ENCODE measurements at regions not wholly inside any gene's neighbourhood (a gene's known extent, or its start where the extent isn't known, plus 50 kb on each side); places are given as distances from the start of the nearest gene placed in this dataset.

DNA sequence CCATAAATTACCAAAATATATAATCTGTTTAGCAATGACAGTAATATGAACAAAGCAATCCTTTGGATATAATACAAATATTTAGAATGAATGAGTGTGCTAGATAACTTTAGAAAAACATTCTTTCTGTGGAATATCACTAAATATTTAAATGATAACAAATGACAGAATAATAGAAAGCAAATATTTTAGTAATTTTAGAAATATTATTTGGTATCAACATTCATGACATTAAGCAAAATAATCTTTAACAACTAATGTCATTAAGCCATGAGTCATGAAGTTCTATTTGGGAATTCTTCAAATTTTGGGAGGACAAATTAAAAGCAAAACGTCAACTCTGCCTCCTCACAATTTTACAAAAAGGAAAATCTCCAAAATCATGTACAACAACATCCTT lies 844.8 kb upstream of the LRRN3 start:
- TF ChIP-seq, protein P1, sequence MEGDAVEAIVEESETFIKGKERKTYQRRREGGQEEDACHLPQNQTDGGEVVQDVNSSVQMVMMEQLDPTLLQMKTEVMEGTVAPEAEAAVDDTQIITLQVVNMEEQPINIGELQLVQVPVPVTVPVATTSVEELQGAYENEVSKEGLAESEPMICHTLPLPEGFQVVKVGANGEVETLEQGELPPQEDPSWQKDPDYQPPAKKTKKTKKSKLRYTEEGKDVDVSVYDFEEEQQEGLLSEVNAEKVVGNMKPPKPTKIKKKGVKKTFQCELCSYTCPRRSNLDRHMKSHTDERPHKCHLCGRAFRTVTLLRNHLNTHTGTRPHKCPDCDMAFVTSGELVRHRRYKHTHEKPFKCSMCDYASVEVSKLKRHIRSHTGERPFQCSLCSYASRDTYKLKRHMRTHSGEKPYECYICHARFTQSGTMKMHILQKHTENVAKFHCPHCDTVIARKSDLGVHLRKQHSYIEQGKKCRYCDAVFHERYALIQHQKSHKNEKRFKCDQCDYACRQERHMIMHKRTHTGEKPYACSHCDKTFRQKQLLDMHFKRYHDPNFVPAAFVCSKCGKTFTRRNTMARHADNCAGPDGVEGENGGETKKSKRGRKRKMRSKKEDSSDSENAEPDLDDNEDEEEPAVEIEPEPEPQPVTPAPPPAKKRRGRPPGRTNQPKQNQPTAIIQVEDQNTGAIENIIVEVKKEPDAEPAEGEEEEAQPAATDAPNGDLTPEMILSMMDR (IDR thresholded peaks at IDR 0.05; ENCODE audit: extremely low read depth, low read depth, low read length), result no peak
- Histone ChIP-seq H3K4me1 (ENCODE audit: insufficient read depth, low read length) (no peaks in the 10 kb centered on the region), H3K27me3 (ENCODE audit: insufficient read depth, low read length) (no peaks in the 10 kb centered on the region), H4K20me1 (ENCODE audit: insufficient read depth, low read length) (no peaks in the 10 kb centered on the region), H3K4me2 (ENCODE audit: insufficient read depth, low read length) (no peak overlapping the region), H3K9me3 (ENCODE audit: low read depth, low read length) (peaks cover 3% of the 10 kb centered on the region), H3K79me2 (ENCODE audit: insufficient read depth, low read length) (no peaks in the 10 kb centered on the region), H3K4me3 (ENCODE audit: insufficient read depth, low read length) (no peak overlapping the region), H2AFZ (ENCODE audit: low read length) (no peak overlapping the region), H3K36me3 (ENCODE audit: insufficient read depth, low read length) (no peaks in the 10 kb centered on the region), H3K27ac (ENCODE audit: low read depth, low read length) (no peak overlapping the region)
- DNase-seq (ENCODE audit: insufficient read length, low spot score, missing footprints), result no peak

DNA sequence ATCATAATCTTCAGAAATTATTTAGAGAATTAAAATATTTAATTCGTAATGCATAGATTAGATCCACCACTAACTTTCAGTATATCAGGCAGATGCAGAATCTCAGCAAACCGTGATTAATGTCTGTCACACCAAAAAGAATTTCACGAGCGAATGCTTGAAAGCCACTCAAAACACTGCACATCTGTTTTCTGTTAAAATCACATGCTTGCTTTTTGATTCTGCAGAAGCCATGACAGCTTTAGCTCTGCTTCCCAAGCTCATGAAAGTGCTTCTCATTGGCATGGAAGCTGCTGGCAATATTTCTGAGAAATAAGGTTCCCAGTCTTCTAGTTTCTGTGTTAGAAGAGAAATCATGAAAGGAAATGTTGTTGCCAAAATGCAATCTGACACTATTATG lies 837.8 kb upstream of the LRRN3 start:
- H2AFZ ChIP-seq (ENCODE audit: low read length), result no peak overlapping the region
- H3K27ac ChIP-seq (ENCODE audit: low read depth, low read length), result no peak overlapping the region
- TF ChIP-seq, protein P1 (IDR thresholded peaks at IDR 0.05; ENCODE audit: extremely low read depth, low read depth, low read length), result no peak
- no peaks in the 10 kb centered on the region for H3K27me3 ChIP-seq (ENCODE audit: insufficient read depth, low read length)
- H3K79me2 ChIP-seq (ENCODE audit: insufficient read depth, low read length), result no peaks in the 10 kb centered on the region
- DNase-seq (ENCODE audit: insufficient read length, low spot score, missing footprints), result no peak
- H3K4me3 ChIP-seq (ENCODE audit: insufficient read depth, low read length), result no peak overlapping the region
- H3K36me3 ChIP-seq (ENCODE audit: insufficient read depth, low read length), result no peaks in the 10 kb centered on the region
- H3K4me2 ChIP-seq (ENCODE audit: insufficient read depth, low read length), result no peak overlapping the region
- H4K20me1 ChIP-seq (ENCODE audit: insufficient read depth, low read length), result no peaks in the 10 kb centered on the region
- no peaks in the 10 kb centered on the region for H3K9me3 ChIP-seq (ENCODE audit: low read depth, low read length)
- no peaks in the 10 kb centered on the region for H3K4me1 ChIP-seq (ENCODE audit: insufficient read depth, low read length)

DNA sequence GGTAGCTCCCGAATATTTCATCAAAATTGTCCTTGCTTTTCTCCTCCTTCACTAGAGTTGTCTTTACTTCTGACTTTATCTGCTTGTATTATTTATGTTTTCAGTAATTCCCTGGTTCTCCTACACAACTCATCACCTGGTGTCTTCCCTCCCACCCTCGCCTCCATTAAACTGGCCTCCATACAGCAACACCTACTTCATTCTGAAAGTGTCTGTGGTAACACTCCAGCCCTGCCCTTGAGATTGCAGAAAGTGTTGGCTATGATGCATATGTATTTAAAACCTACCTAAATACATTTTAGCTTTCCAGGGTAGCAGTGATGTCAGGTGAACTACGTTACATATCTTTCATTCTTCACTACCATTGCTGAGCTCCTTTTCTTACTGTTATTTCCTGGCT lies 833.3 kb upstream of the LRRN3 start:
- H3K36me3 ChIP-seq (ENCODE audit: insufficient read depth, low read length), result no peaks in the 10 kb centered on the region
- no peak overlapping the region for H3K4me3 ChIP-seq (ENCODE audit: insufficient read depth, low read length)
- H3K79me2 ChIP-seq (ENCODE audit: insufficient read depth, low read length), result no peaks in the 10 kb centered on the region
- TF ChIP-seq, protein P1 (IDR thresholded peaks at IDR 0.05; ENCODE audit: extremely low read depth, low read depth, low read length), result no peak
- H3K4me2 ChIP-seq (ENCODE audit: insufficient read depth, low read length), result no peak overlapping the region
- H3K9me3 ChIP-seq (ENCODE audit: low read depth, low read length), result no peaks in the 10 kb centered on the region
- no peaks in the 10 kb centered on the region for H3K27me3 ChIP-seq (ENCODE audit: insufficient read depth, low read length)
- no peak overlapping the region for H3K27ac ChIP-seq (ENCODE audit: low read depth, low read length)
- no peak overlapping the region for H2AFZ ChIP-seq (ENCODE audit: low read length)
- no peaks in the 10 kb centered on the region for H4K20me1 ChIP-seq (ENCODE audit: insufficient read depth, low read length)
- no peaks in the 10 kb centered on the region for H3K4me1 ChIP-seq (ENCODE audit: insufficient read depth, low read length)
- DNase-seq (ENCODE audit: insufficient read length, low spot score, missing footprints), result no peak

DNA sequence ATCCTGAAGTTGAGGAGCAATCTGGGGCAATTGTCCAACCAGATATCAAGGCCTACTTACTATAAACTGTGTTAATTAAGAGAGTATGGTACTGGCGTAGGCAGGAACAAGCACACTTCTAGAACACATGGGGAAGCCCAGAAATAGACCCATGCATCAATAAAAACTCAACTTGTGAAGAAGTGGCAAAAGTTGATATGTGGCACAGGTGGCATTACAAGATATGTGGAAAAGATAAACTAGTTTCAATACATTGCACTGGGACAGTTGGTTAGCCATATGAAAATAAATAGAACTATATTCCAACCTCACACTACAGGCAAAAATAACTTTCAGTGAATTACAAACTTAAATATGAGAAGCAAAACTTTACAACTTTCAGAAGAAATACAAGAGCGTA lies 828.7 kb upstream of the LRRN3 start:
- Histone ChIP-seq H4K20me1 (ENCODE audit: insufficient read depth, low read length) (no peaks in the 10 kb centered on the region), H3K27me3 (ENCODE audit: insufficient read depth, low read length) (no peaks in the 10 kb centered on the region), H3K79me2 (ENCODE audit: insufficient read depth, low read length) (no peaks in the 10 kb centered on the region), H3K4me2 (ENCODE audit: insufficient read depth, low read length) (no peak overlapping the region), H2AFZ (ENCODE audit: low read length) (no peak overlapping the region), H3K4me3 (ENCODE audit: insufficient read depth, low read length) (no peak overlapping the region), H3K36me3 (ENCODE audit: insufficient read depth, low read length) (no peaks in the 10 kb centered on the region), H3K9me3 (ENCODE audit: low read depth, low read length) (no peaks in the 10 kb centered on the region), H3K27ac (ENCODE audit: low read depth, low read length) (no peak overlapping the region), H3K4me1 (ENCODE audit: insufficient read depth, low read length) (no peaks in the 10 kb centered on the region)
- TF ChIP-seq, protein P1 (IDR thresholded peaks at IDR 0.05; ENCODE audit: extremely low read depth, low read depth, low read length), result no peak
- no peak for DNase-seq (ENCODE audit: insufficient read length, low spot score, missing footprints)
